Loucy (cell line): ENCODE measurements at regions not wholly inside any gene's neighbourhood (a gene's known extent, or its start where the extent isn't known, plus 50 kb on each side); places are given as distances from the start of the nearest gene placed in this dataset.

Experiments used
- H2AFZ ChIP-seq: fragments of 200-600 bp; sonication (generic); 2 replicates; pipeline ENCODE4 v1.6.0; 2016; ENCODE audit warnings: antibody characterized with exemption, mild to moderate bottlenecking, low read length, moderate library complexity
- H3F3A ChIP-seq: fragments of 200-600 bp; 2 replicates; pipeline ENCODE4 v1.6.0; 2016; ENCODE audit warnings: antibody characterized with exemption, low read depth, mild to moderate bottlenecking
- H3K27me3 ChIP-seq: fragments of 200-600 bp; sonication (generic); 2 replicates; pipeline ENCODE4 v1.6.1; 2014; ENCODE audit warnings: low read length, mild to moderate bottlenecking; ENCODE audit not compliant: insufficient read depth, poor library complexity, severe bottlenecking
- H3K36me3 ChIP-seq: fragments of 200-600 bp; sonication (generic); 2 replicates; pipeline ENCODE4 v1.6.1; 2016; ENCODE audit warnings: low read length; ENCODE audit not compliant: insufficient read depth
- H3K4me1 ChIP-seq: fragments of 200-600 bp; sonication (generic); 2 replicates; pipeline ENCODE4 v1.5.1; 2014; ENCODE audit warnings: low read length, mild to moderate bottlenecking; ENCODE audit not compliant: insufficient read depth, poor library complexity, severe bottlenecking
- H3K4me2 ChIP-seq: fragments of 200-600 bp; sonication (generic); 2 replicates; pipeline ENCODE4 v1.6.0; 2014; ENCODE audit warnings: antibody characterized with exemption, low read length, low read depth, mild to moderate bottlenecking; ENCODE audit not compliant: poor library complexity, severe bottlenecking
- H3K4me3 ChIP-seq: fragments of 200-600 bp; sonication (generic); 2 replicates; pipeline ENCODE4 v1.5.1; 2014; ENCODE audit warnings: low read length, mild to moderate bottlenecking, mixed read lengths; ENCODE audit not compliant: poor library complexity, severe bottlenecking
- H3K79me2 ChIP-seq: fragments of 200-600 bp; sonication (generic); 2 replicates; pipeline ENCODE4 v1.6.1; 2014; ENCODE audit warnings: low read length; ENCODE audit not compliant: insufficient read depth
- H3K9ac ChIP-seq: fragments of 200-600 bp; sonication (generic); 2 replicates; pipeline ENCODE4 v1.6.0; 2014; ENCODE audit warnings: mild to moderate bottlenecking, low read depth, low read length, moderate library complexity; ENCODE audit not compliant: poor library complexity, severe bottlenecking
- H3K9me2 ChIP-seq: fragments of 200-600 bp; sonication (generic); replicated peaks from 2 replicates; pipeline ENCODE4 v1.6.1; 2016; ENCODE audit warnings: low read depth, low read length, mixed read lengths
- H3K9me3 ChIP-seq: fragments of 200-600 bp; sonication (generic); 2 replicates; pipeline ENCODE4 v1.6.1; 2014; ENCODE audit warnings: mild to moderate bottlenecking, antibody characterized with exemption, low read length, low read depth; ENCODE audit not compliant: insufficient read depth
- H4K20me1 ChIP-seq: fragments of 200-600 bp; sonication (generic); 2 replicates; pipeline ENCODE4 v1.6.0; 2014; ENCODE audit warnings: antibody characterized with exemption, low read length, mild to moderate bottlenecking; ENCODE audit not compliant: insufficient read depth, poor library complexity, severe bottlenecking
- EZH2phosphoT487 ChIP-seq: fragments of 200-600 bp; IDR thresholded peaks from 2 replicates; pipeline ENCODE4 v1.6.1; 2018; ENCODE audit warnings: antibody characterized with exemption, mild to moderate bottlenecking, moderate library complexity, borderline replicate concordance
- TF ChIP-seq, protein P1 (sequence below): fragments of 200-600 bp; sonication (generic); conservative IDR thresholded peaks from 2 replicates; pipeline ENCODE4 v1.5.1; 2014; ENCODE audit warnings: mild to moderate bottlenecking, antibody characterized with exemption, low read length

DNA sequence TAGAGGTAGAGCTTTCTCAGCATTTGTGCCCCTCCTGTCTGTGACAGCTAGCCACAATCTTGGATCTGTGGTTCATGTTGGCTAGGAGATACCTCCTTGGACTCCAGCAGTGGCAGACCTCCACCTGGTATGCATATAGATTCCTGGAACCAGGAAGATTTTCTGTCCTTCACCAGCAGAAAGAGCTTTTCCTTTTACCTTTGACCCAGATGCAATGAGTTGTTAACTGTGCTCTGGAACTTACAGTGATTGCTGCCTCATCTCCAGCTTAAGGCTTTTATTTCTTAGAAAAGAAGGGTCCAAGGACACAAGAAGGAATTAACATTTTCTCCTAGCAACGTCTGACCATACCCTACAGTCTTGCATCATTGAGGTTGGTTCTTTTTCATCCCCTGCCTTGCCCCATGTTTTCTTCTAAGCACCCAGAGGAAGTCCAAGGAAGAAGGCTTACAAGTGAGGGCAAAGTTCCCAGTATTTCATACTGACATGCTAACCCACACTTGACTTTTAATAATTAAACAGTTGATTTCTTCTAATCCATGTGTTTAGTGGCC, 217.1 kb upstream of the ARHGAP24 start:
- Histone ChIP-seq H3K9me3 (no peaks in the 10 kb centered on the region), H3K36me3 (no peaks in the 10 kb centered on the region), H4K20me1 (no peaks in the 10 kb centered on the region), H3K4me3 (no peak overlapping the region), H3K79me2 (no peaks in the 10 kb centered on the region), H3K9me2 (no peaks in the 10 kb centered on the region), H3F3A (no peaks in the 10 kb centered on the region), H3K4me2 (no peak overlapping the region), H3K9ac (no peak overlapping the region), H3K27me3 (no peaks in the 10 kb centered on the region), H3K4me1 (no peaks in the 10 kb centered on the region), H2AFZ (no peak overlapping the region)
- no peak for TF ChIP-seq EZH2phosphoT487
- TF ChIP-seq, protein P1, sequence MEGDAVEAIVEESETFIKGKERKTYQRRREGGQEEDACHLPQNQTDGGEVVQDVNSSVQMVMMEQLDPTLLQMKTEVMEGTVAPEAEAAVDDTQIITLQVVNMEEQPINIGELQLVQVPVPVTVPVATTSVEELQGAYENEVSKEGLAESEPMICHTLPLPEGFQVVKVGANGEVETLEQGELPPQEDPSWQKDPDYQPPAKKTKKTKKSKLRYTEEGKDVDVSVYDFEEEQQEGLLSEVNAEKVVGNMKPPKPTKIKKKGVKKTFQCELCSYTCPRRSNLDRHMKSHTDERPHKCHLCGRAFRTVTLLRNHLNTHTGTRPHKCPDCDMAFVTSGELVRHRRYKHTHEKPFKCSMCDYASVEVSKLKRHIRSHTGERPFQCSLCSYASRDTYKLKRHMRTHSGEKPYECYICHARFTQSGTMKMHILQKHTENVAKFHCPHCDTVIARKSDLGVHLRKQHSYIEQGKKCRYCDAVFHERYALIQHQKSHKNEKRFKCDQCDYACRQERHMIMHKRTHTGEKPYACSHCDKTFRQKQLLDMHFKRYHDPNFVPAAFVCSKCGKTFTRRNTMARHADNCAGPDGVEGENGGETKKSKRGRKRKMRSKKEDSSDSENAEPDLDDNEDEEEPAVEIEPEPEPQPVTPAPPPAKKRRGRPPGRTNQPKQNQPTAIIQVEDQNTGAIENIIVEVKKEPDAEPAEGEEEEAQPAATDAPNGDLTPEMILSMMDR, result no peak

DNA sequence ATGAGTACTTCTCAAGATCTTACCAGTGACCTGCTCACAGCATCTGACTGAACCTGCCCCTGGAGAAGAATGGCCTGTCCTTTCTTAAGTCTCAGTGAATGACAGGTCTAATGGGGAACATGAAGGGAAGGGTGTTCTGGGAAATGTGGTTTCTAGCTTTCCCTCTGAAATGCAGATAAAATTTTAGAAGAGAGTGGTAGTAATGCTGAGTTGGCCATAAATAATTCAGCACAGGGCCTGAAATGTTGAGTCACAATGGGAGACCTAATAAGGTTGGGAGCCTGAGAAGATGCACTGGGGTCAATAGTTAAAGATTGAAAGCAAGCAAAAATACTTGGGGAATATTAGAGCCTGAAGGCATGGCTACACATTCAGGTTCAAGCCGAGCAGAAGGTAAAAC, 214.9 kb upstream of the ARHGAP24 start:
- H3K9me2 ChIP-seq, result no peaks in the 10 kb centered on the region
- no peak overlapping the region for H2AFZ ChIP-seq
- H3K4me1 ChIP-seq, result no peaks in the 10 kb centered on the region
- no peaks in the 10 kb centered on the region for H3K79me2 ChIP-seq
- H3K4me3 ChIP-seq, result no peak overlapping the region
- no peak overlapping the region for H3K4me2 ChIP-seq
- H4K20me1 ChIP-seq, result no peaks in the 10 kb centered on the region
- H3K27me3 ChIP-seq, result no peaks in the 10 kb centered on the region
- H3F3A ChIP-seq, result no peaks in the 10 kb centered on the region
- TF ChIP-seq EZH2phosphoT487, result no peak
- TF ChIP-seq, protein P1, result no peak
- no peaks in the 10 kb centered on the region for H3K36me3 ChIP-seq
- no peak overlapping the region for H3K9ac ChIP-seq
- H3K9me3 ChIP-seq, result no peaks in the 10 kb centered on the region

DNA sequence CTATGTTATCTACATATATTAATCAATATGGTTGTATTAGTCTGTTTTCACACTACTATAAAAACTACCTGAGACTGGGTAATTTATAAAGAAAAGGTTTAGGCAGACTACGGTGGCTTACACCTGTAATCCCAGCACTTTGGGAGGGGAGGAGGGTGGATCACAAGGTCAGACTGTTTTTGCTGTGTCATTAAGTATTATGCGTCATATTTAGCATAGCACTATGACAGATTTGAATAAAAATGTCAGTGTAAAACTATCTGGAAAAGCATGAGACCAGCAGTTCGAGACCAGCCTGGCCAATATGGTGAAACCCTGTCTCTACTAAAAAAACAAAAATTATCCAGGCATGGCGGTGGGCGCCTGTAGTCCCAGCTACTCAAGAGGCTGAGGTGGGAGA, 209.7 kb upstream of the ARHGAP24 start:
- Histone ChIP-seq H3K9ac (no peak overlapping the region), H3K79me2 (no peaks in the 10 kb centered on the region)

More for the DNA sequence above, 209.7 kb upstream of the ARHGAP24 start:
- Histone ChIP-seq H3K27me3 (no peaks in the 10 kb centered on the region), H3K9me2 (no peaks in the 10 kb centered on the region), H3K4me3 (no peak overlapping the region), H4K20me1 (no peaks in the 10 kb centered on the region), H3F3A (no peaks in the 10 kb centered on the region), H2AFZ (no peak overlapping the region), H3K4me1 (no peaks in the 10 kb centered on the region), H3K36me3 (no peaks in the 10 kb centered on the region), H3K9me3 (no peaks in the 10 kb centered on the region), H3K4me2 (no peak overlapping the region)
- no peak for TF ChIP-seq EZH2phosphoT487
- TF ChIP-seq, protein P1, result no peak
